HepG2 (cell line): ENCODE measurements at regions not wholly inside any gene's neighbourhood (a gene's known extent, or its start where the extent isn't known, plus 50 kb on each side); places are given as distances from the start of the nearest gene placed in this dataset.

Source experiments
- ATAC-seq: fragments of 200-7000 bp; cut with Tn5 transposase; 3 replicates; pipeline ENCODE4 v1.9.1; 2020; ENCODE audit warnings: mild to moderate bottlenecking, moderate library complexity
- BruUV-seq: library from RNA; stranded (reverse); fragments of 400-500 nt; replicated peaks from 2 replicates; lab custom pipeline; 2021; lab: Mats Ljungman, UMichigan
- CTCF ChIA-PET: fragments of 300-600 bp; formaldehyde crosslinking; extraction: SDS; loops from one replicate; lab custom pipeline; 2021; ENCODE audit warnings: low total read pairs, inconsistent platforms, low intra/inter-chr PET ratio; lab: Yijun Ruan, JAX
- POLR2A ChIA-PET: fragments of 350-600 bp; sonication (Branson Sonifier 250); formaldehyde crosslinking; loops from one replicate; lab custom pipeline; 2020; ENCODE audit warnings: antibody characterized with exemption, inconsistent platforms; lab: Yijun Ruan, JAX
- DNase-seq: peaks from one replicate; pipeline ENCODE4 v3.0.0-alpha.2; 2015; ENCODE audit warnings: low spot score
- FAIRE-seq: peaks from 3 replicates; lab custom pipeline; 2011; peaks lifted over from hg19 to GRCh38; lab: Jason Lieb, UNC
- H2AFZ ChIP-seq: one replicate; pipeline ENCODE4 v1.6.1; 2011; ENCODE audit warnings: low read length, inconsistent platforms
- H3K27ac ChIP-seq: fragments of 300-600 bp; 3 replicates; pipeline ENCODE4 v1.8.0; 2011; ENCODE audit warnings: mixed run types, mild to moderate bottlenecking, mixed read lengths, low read length, inconsistent platforms; ENCODE audit not compliant: insufficient read depth; ENCODE audit errors: extremely low read length
- H3K27me3 ChIP-seq, 2 experiments: fragments of 200-600 bp in 1 of 2; 2 replicates in 1 of 2; 3 replicates in 1 of 2; pipeline versions ENCODE4 v1.6.0 to v1.8.0; 2011; ENCODE audit warnings: low read length in 2 of 2, mild to moderate bottlenecking in 2 of 2, moderate library complexity in 2 of 2, inconsistent platforms in 1 of 2; ENCODE audit not compliant: insufficient read depth in 2 of 2, control insufficient read depth in 1 of 2
- H3K36me3 ChIP-seq, 2 experiments: fragments of 200-600 bp in 1 of 2; replicated peaks in 1 of 2; 2 replicates in 1 of 2; 3 replicates in 1 of 2; pipeline versions ENCODE4 v1.5.1 to v1.8.0; 2011; ENCODE audit warnings: low read length in 2 of 2, inconsistent platforms in 1 of 2; ENCODE audit not compliant: insufficient read depth in 2 of 2, control insufficient read depth in 1 of 2
- H3K4me1 ChIP-seq: 2 replicates; pipeline ENCODE4 v1.5.1; 2012; ENCODE audit warnings: low read length, inconsistent platforms; ENCODE audit not compliant: insufficient read depth
- H3K4me2 ChIP-seq: 2 replicates; pipeline ENCODE4 v1.6.0; 2011; ENCODE audit warnings: low read depth, low read length, inconsistent platforms
- H3K4me3 ChIP-seq, 3 experiments: fragments of 200-600 bp in 1 of 3; sonication (generic), shearing (Covaris generic) in 1 of 3; replicated peaks in 1 of 3; 2 replicates each; pipeline ENCODE4 v1.5.1; 2011 to 2016; ENCODE audit warnings: low read length in 3 of 3, inconsistent platforms in 2 of 3, low read depth in 2 of 3, mild to moderate bottlenecking in 2 of 3, control low read depth in 1 of 3, mixed read lengths in 1 of 3; ENCODE audit not compliant: insufficient read depth in 1 of 3
- H3K79me2 ChIP-seq: one replicate; pipeline ENCODE4 v1.6.1; 2011; ENCODE audit warnings: low read length, inconsistent platforms; ENCODE audit not compliant: insufficient read depth
- H3K9ac ChIP-seq: 2 replicates; pipeline ENCODE4 v1.6.0; 2011; ENCODE audit warnings: mild to moderate bottlenecking, low read depth, low read length, inconsistent platforms; ENCODE audit not compliant: insufficient read depth
- H3K9me3 ChIP-seq: 2 replicates; pipeline ENCODE4 v1.5.1; 2012; ENCODE audit warnings: mild to moderate bottlenecking, low read length
- H4K20me1 ChIP-seq: 2 replicates; pipeline ENCODE4 v1.6.0; 2011; ENCODE audit warnings: inconsistent platforms, mild to moderate bottlenecking, low read length, moderate library complexity; ENCODE audit not compliant: insufficient read depth
- BATF2 ChIP-seq: sonication (generic); formaldehyde crosslinking; IDR thresholded peaks from 2 replicates; pipeline ENCODE4 v1.8.0; 2022; ENCODE audit warnings: mild to moderate bottlenecking, missing genetic modification reagents, moderate library complexity
- BHLHE40 ChIP-seq: IDR thresholded peaks from 2 replicates; pipeline ENCODE4 v1.6.1; 2011; ENCODE audit warnings: low read length, improper control_type of control experiment
- KDM5A ChIP-seq: fragments of 200-600 bp; sonication (generic); IDR thresholded peaks from 2 replicates; pipeline ENCODE4 v1.7.0; 2018; ENCODE audit warnings: antibody characterized with exemption, mild to moderate bottlenecking, low read length, borderline replicate concordance
- MBD4 ChIP-seq: IDR thresholded peaks from 2 replicates; pipeline ENCODE4 v1.6.1; 2012; ENCODE audit warnings: low read length, inconsistent platforms, borderline replicate concordance
- MEIS1 ChIP-seq: sonication (generic); formaldehyde crosslinking; IDR thresholded peaks from 2 replicates; pipeline ENCODE4 v1.9.0; 2021; ENCODE audit warnings: mild to moderate bottlenecking, missing genetic modification reagents, moderate library complexity, borderline replicate concordance
- MTF1 ChIP-seq: sonication (generic); formaldehyde crosslinking; IDR thresholded peaks from 2 replicates; pipeline ENCODE4 v1.5.0; 2020; ENCODE audit warnings: missing genetic modification reagents
- POLR2G ChIP-seq: fragments of 200-400 bp; formaldehyde crosslinking; IDR thresholded peaks from 2 replicates; pipeline ENCODE4 v1.6.1; 2018; ENCODE audit warnings: mild to moderate bottlenecking, low read depth, low read length, moderate library complexity
- PRDM10 ChIP-seq: sonication (generic); formaldehyde crosslinking; IDR thresholded peaks from 2 replicates; pipeline ENCODE4 v1.4.0; 2020; ENCODE audit warnings: low read depth, missing genetic modification reagents
- RAD21 ChIP-seq: fragments of 450-650 bp; formaldehyde crosslinking; IDR thresholded peaks from 2 replicates; pipeline ENCODE4 v1.5.0; 2020; ENCODE audit warnings: mild to moderate bottlenecking
- SAP130 ChIP-seq: IDR thresholded peaks from 2 replicates; pipeline ENCODE4 v1.6.1; 2016; ENCODE audit warnings: low read depth
- ZBTB38 ChIP-seq: sonication (generic); formaldehyde crosslinking; IDR thresholded peaks from 2 replicates; pipeline ENCODE4 v1.5.1; 2020; ENCODE audit warnings: mild to moderate bottlenecking, missing genetic modification reagents
- ZFP41 ChIP-seq: sonication (generic); formaldehyde crosslinking; IDR thresholded peaks from 2 replicates; pipeline ENCODE4 v1.4.0; 2020; ENCODE audit warnings: mild to moderate bottlenecking, missing genetic modification reagents, borderline replicate concordance
- ZNF253 ChIP-seq: sonication (generic); formaldehyde crosslinking; IDR thresholded peaks from 2 replicates; pipeline ENCODE4 v1.8.0; 2022; ENCODE audit warnings: mild to moderate bottlenecking, missing genetic modification reagents, borderline replicate concordance
- ZNF326 ChIP-seq: sonication (generic); formaldehyde crosslinking; IDR thresholded peaks from 2 replicates; pipeline ENCODE4 v1.4.0; 2020; ENCODE audit warnings: missing genetic modification reagents, borderline replicate concordance
- ZNF484 ChIP-seq: sonication (generic); formaldehyde crosslinking; IDR thresholded peaks from 2 replicates; pipeline ENCODE4 v1.5.1; 2020; ENCODE audit warnings: mild to moderate bottlenecking, low read depth, missing genetic modification reagents, borderline replicate concordance
- ZNF546 ChIP-seq: sonication (generic); formaldehyde crosslinking; conservative IDR thresholded peaks from 2 replicates; pipeline ENCODE4 v1.8.1; 2023; ENCODE audit warnings: mild to moderate bottlenecking, missing genetic modification reagents
- ZNF547 ChIP-seq: sonication (generic); formaldehyde crosslinking; IDR thresholded peaks from 2 replicates; pipeline ENCODE4 v1.5.1; 2020; ENCODE audit warnings: mild to moderate bottlenecking, missing genetic modification reagents
- ZNF607 ChIP-seq: sonication (generic); formaldehyde crosslinking; IDR thresholded peaks from 2 replicates; pipeline ENCODE4 v1.5.1; 2020; ENCODE audit warnings: missing genetic modification reagents, mild to moderate bottlenecking, borderline replicate concordance
- ZNF724P ChIP-seq: sonication (generic); formaldehyde crosslinking; IDR thresholded peaks from 2 replicates; pipeline ENCODE4 v1.8.0; 2022; ENCODE audit warnings: missing genetic modification reagents, borderline replicate concordance
- ZNF777 ChIP-seq: sonication (generic); formaldehyde crosslinking; IDR thresholded peaks from 2 replicates; pipeline ENCODE4 v1.4.0; 2020; ENCODE audit warnings: missing genetic modification reagents
- ZNF878 ChIP-seq: sonication (generic); formaldehyde crosslinking; IDR thresholded peaks from 2 replicates; pipeline ENCODE4 v1.8.1; 2023; ENCODE audit warnings: mild to moderate bottlenecking, missing genetic modification reagents, moderate library complexity
- in situ Hi-C: cut with HindIII; loops from 2 replicates; pipeline ENCODE4 v1.10.0; 2017; ENCODE audit warnings: low pct_unique_long_range_greater_than_20kb; ENCODE audit not compliant: extremely low pct_ligation_motif_present
- intact Hi-C: fragments of 100-400 bp; cut with micrococcal nuclease; formaldehyde crosslinking; loops from one replicate; pipeline ENCODE4 v1.10.0; 2022; ENCODE audit not compliant: unreplicated experiment

- TF ChIP-seq POLR2G (no peak), KDM5A (no peak), PRDM10 (CRISPR knock-in tag) (no peak), ZNF547 (CRISPR knock-in tag) (no peak)
- TF ChIP-seq, all 625 proteins: peak for 0
These were observed 226.8 kb downstream of the XPNPEP1 start (continued) for GRCh38 chr10:109696462-109696861.

- DNase-seq: no peak
- no peak overlapping the region for H3K27ac ChIP-seq
- TF ChIP-seq RAD21: no peak
- no peak for TF ChIP-seq ZNF253 (CRISPR knock-in tag)
- no peak for TF ChIP-seq ZNF607 (CRISPR knock-in tag)
- no peak for TF ChIP-seq ZNF546 (CRISPR knock-in tag)
- no peak for TF ChIP-seq MBD4
- no peak for TF ChIP-seq ZBTB38 (CRISPR knock-in tag)
- TF ChIP-seq MEIS1 (CRISPR knock-in tag): no peak
- TF ChIP-seq MTF1 (CRISPR knock-in tag): no peak
- TF ChIP-seq ZNF484: no peak
- TF ChIP-seq ZNF878 (CRISPR knock-in tag): no peak
- TF ChIP-seq ZNF777 (CRISPR knock-in tag): no peak
- TF ChIP-seq BHLHE40: no peak
- TF ChIP-seq ZNF326: no peak
- TF ChIP-seq ZFP41 (CRISPR knock-in tag): no peak
- TF ChIP-seq BATF2 (CRISPR knock-in tag): no peak
- TF ChIP-seq ZNF724P (CRISPR knock-in tag): no peak
- TF ChIP-seq SAP130 (CRISPR knock-in tag): no peak
- no peaks in the 10 kb centered on the region for H4K20me1 ChIP-seq
- FAIRE-seq: no peak
- H3K4me3 ChIP-seq: no peak overlapping the region
- intact Hi-C loops: no loop called here
- ChIA-PET CTCF (no interaction called here), POLR2A (no interaction called here)
- H3K9ac ChIP-seq: no peak overlapping the region
- no peaks in the 10 kb centered on the region for H3K9me3 ChIP-seq
- H2AFZ ChIP-seq: no peak overlapping the region
- in situ Hi-C loops: no loop called here
- H3K4me2 ChIP-seq: no peak overlapping the region
- H3K27me3 ChIP-seq: no peaks in the 10 kb centered on the region; a peak in 1 of 5 replicates
- no peaks in the 10 kb centered on the region for H3K4me1 ChIP-seq
- no peaks in the 10 kb centered on the region for H3K79me2 ChIP-seq
- no peak for ATAC-seq
- BruUV-seq: no TSS peak
- H3K36me3 ChIP-seq: no peaks in the 10 kb centered on the region
These were observed 227.3 kb downstream of the XPNPEP1 start for GRCh38 chr10:109695988-109696387.
